Adipocyte (in vitro differentiated cells): ENCODE measurements at regions not wholly inside any gene's neighbourhood (a gene's known extent, or its start where the extent isn't known, plus 50 kb on each side); places are given as distances from the start of the nearest gene placed in this dataset.
"Not testable (repeated sequence)": the region's sequence is repeated elsewhere in the genome, so short reads cannot be mapped to it uniquely, and the experiment has no call there.

Experiments used
- DNase-seq: peaks from one replicate; pipeline ENCODE4 v3.0.0-alpha.2; 2015; ENCODE audit warnings: low read depth
- H3K27me3 ChIP-seq: replicated peaks from 2 replicates; pipeline ENCODE4 v1.7.0; 2013; ENCODE audit warnings: mild to moderate bottlenecking, low read length, moderate library complexity; ENCODE audit not compliant: control insufficient read depth, insufficient read depth
- H3K36me3 ChIP-seq: 2 replicates; pipeline ENCODE4 v1.7.0; 2013; ENCODE audit warnings: low read length, mild to moderate bottlenecking, moderate library complexity; ENCODE audit not compliant: control insufficient read depth, insufficient read depth, severe bottlenecking
- H3K4me1 ChIP-seq: 2 replicates; pipeline ENCODE4 v1.7.0; 2013; ENCODE audit warnings: mild to moderate bottlenecking, low read length, moderate library complexity; ENCODE audit not compliant: control insufficient read depth, insufficient read depth
- H3K4me3 ChIP-seq: 2 replicates; pipeline ENCODE4 v1.7.0; 2013; ENCODE audit warnings: mild to moderate bottlenecking, low read length, moderate library complexity
- H3K9ac ChIP-seq: 2 replicates; pipeline ENCODE4 v1.7.0; 2013; ENCODE audit warnings: mild to moderate bottlenecking, low read length, moderate library complexity
- H3K9me3 ChIP-seq: 2 replicates; pipeline ENCODE4 v1.7.0; 2013; ENCODE audit warnings: mild to moderate bottlenecking, low read length, moderate library complexity; ENCODE audit not compliant: control insufficient read depth

DNA sequence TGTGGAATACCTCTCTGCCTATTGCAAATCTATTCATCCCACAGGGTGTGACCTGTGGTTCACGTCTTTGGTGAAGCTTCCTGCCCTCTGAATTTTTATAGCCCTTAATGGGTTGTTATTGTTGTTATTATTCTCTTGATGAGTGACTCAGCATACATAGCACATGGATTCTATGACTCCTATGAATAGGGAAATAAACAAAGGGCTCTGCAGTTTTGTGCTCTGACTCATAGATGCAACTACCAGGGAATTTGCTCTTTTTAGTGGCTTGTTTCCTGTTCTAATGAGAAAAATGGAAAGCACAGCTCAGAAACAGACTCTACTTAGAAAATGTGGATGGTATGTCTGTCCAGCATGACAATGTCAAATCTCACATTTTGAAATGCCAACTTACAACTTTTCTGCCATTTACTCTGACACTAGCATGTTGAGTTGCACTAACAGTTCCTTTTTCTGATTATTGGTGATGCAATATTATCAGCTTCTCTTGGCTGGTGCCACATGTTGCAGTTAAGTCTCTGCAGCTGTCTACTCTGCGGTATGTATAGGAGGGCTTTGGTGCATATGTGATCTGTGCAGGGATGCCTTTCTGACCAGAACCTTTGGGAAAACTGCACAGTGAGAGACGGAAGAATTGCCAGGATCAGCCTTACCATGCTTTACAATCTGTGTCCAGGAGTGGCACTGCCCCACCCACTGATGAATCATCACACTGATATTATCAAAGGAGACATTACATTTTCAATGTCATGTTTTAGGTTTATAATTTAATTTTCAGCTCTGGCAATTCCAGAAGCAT is 996.4 kb upstream of the WWC1 start:
- DNase-seq: peak; percentile 86
- Histone ChIP-seq H3K9me3 (no peaks in the 10 kb centered on the region), H3K36me3 (no peaks in the 10 kb centered on the region), H3K9ac (no peak overlapping the region), H3K4me1 (peaks cover 28% of the 10 kb centered on the region), H3K4me3 (peak overlapping the region; percentile 46), H3K27me3 (no peaks in the 10 kb centered on the region)

DNA sequence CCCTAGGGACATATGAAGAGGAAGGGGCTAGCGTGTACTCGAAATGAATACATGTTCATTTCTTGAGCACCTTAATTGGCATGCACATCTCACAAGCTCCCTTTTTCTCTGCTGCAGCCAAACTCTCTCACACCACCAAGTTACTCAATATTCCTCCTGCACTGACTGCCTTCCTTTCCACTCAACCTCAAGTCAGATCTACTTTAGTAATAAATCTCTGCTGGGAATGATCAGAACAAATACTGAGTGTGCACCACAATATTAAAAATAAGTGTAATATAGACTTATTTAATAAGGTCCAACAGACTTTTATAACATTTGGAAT is 995.8 kb upstream of the WWC1 start:
- H3K9ac ChIP-seq: no peak overlapping the region
- H3K4me3 ChIP-seq: peak overlapping the region; percentile 46
- H3K36me3 ChIP-seq: no peaks in the 10 kb centered on the region
- no peaks in the 10 kb centered on the region for H3K27me3 ChIP-seq
- H3K4me1 ChIP-seq: peaks cover 28% of the 10 kb centered on the region
- no peaks in the 10 kb centered on the region for H3K9me3 ChIP-seq
- DNase-seq: peak; percentile 40

DNA sequence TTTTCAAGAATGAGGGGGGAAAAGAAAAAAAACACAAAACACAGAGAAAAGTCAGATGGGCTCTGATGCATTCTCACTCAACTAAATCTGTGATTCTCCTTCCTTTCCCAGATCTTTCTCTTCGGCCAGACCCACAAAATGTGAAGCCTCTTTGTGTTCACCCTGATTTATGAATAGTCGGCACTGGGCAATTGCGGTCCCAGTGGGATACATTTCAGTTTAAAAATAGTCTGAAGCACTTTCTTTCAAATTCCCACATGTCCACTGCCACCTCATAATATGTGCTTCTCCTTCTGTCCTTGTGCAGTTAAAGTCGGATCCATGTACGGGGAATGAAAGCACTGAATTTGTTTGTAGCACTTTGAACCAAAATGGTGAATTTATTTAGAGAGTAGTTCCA is 995.4 kb upstream of the WWC1 start:
- H3K9me3 ChIP-seq: no peaks in the 10 kb centered on the region
- no peaks in the 10 kb centered on the region for H3K36me3 ChIP-seq
- no peak overlapping the region for H3K9ac ChIP-seq
- no peaks in the 10 kb centered on the region for H3K27me3 ChIP-seq
- no peak overlapping the region for H3K4me3 ChIP-seq
- DNase-seq: no peak
- H3K4me1 ChIP-seq: peaks cover 28% of the 10 kb centered on the region

GRCh38 chr5:167296661-167297060 is 994.8 kb upstream of the WWC1 start:
- Histone ChIP-seq H3K4me3 (no peak overlapping the region), H3K9me3 (no peaks in the 10 kb centered on the region), H3K27me3 (no peaks in the 10 kb centered on the region), H3K4me1 (peaks cover 28% of the 10 kb centered on the region), H3K36me3 (no peaks in the 10 kb centered on the region), H3K9ac (no peak overlapping the region)
- DNase-seq: no peak

DNA sequence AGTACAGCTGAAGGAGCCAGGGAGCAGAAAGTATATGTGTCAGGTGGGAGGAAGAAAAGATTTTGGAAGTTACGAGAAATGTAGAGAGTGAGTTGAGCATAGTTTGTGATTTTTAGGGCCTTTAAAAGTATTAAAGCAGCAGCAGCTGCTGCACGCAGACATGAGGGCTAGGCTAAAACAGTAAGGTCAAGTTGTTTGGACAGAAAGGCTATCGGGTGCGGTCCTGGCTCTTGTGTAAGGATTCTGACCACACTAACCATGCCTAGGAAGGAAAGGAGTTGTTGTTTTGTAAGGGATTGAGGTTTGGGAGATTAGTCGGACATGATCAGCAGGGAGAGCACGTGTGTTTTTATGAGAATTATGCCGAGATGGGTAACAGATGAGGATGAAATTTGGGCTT is 991.6 kb upstream of the WWC1 start:
- peaks cover 23% of the 10 kb centered on the region for H3K4me1 ChIP-seq
- H3K9ac ChIP-seq, H3K4me3 ChIP-seq, DNase-seq, H3K27me3 ChIP-seq, H3K9me3 ChIP-seq, H3K36me3 ChIP-seq: not testable (repeated sequence)

DNA sequence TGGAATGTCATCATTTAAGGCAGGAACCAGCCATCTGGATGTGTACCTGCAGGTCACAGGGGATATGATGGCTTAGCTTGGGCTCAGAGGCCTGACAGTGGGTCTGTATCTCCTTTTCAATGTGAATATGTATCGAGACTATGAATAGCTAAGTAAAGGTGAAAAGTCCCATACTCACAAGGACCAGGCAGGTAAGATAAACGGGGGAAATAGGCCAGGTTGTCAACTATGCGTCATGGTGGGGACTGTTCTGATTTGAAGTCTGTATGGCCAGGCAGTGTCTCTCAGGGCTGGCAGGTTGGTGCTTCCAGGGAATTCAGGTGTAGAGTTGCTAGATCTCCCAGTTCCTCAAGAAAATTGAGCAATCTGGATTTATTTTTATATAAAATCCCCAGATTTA is 987.9 kb upstream of the WWC1 start:
- Histone ChIP-seq H3K4me3 (no peak overlapping the region), H3K4me1 (no peaks in the 10 kb centered on the region), H3K27me3 (peaks cover 27% of the 10 kb centered on the region), H3K9ac (no peak overlapping the region), H3K36me3 (no peaks in the 10 kb centered on the region), H3K9me3 (no peaks in the 10 kb centered on the region)
- no peak for DNase-seq

DNA sequence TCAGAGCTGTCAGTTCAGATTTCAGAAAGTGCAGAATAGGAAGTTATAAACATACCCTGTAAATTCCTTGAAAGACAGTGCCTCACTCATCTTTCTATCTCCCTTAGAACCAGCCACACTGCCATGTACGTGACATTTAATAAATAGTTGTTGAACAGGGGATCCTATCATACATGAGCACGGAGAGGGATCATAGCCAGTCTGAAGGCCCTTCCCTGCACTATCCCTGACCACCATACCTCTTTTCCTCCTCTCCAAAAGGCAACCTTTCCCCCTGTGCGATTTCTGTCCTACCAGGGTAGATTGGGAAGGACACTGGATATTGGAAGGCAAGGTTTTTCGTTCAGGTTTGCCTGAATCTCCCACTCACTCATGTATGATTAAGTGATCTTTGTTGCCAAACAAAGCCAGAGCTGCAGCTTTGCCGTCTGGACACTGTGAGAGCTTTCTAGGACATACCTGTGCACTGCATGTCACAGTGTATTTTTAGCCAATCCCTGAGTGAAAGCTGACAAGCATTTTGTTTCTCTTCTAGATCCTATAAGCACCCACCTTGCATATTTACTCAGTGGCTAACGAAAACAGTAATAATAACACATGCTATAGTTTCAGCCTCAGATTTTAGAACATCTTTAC is 986.5 kb upstream of the WWC1 start:
- Histone ChIP-seq H3K4me3 (no peak overlapping the region), H3K36me3 (no peaks in the 10 kb centered on the region), H3K9me3 (no peaks in the 10 kb centered on the region), H3K27me3 (peaks cover 29% of the 10 kb centered on the region), H3K9ac (no peak overlapping the region), H3K4me1 (no peaks in the 10 kb centered on the region)
- no peak for DNase-seq

DNA sequence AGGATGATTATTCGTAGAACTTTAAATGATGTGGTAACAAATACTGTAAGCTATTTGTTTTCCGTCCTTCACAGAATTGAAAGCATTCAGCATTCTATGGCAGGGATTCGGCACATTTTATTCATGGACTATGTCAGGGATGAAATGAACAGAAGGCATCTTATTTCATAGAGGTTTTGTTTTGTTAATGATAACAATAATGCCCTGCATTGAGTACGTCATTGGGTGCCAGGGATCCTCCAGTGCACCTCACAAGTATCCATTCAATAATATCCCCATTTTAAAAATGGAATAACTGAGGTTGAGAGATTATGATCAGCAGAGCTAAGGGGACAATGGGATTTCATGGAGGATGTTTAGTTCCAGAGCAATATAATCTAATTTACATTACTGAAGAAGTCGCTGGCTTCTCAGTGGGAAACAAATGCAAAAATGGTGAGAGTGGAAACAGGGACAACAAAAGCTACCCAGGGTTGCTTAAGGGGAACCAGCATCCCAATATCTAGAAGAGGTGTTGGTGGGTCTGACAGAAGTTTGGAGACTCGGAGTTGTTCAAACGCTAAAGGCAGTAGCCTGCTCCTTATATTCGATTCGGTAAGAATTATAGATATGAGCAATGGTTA is 985.7 kb upstream of the WWC1 start:
- no peak overlapping the region for H3K4me3 ChIP-seq
- no peaks in the 10 kb centered on the region for H3K9me3 ChIP-seq
- peaks cover 29% of the 10 kb centered on the region for H3K27me3 ChIP-seq

GRCh38 chr5:167307042-167307441 is 984.4 kb upstream of the WWC1 start:
- H3K9ac ChIP-seq: no peak overlapping the region
- no peaks in the 10 kb centered on the region for H3K9me3 ChIP-seq
- H3K27me3 ChIP-seq: peaks cover 29% of the 10 kb centered on the region
- H3K36me3 ChIP-seq: no peaks in the 10 kb centered on the region
- no peaks in the 10 kb centered on the region for H3K4me1 ChIP-seq
- no peak for DNase-seq
- H3K4me3 ChIP-seq: no peak overlapping the region

More for the DNA sequence above, 985.7 kb upstream of the WWC1 start:
- DNase-seq: no peak
- no peak overlapping the region for H3K9ac ChIP-seq
- H3K4me1 ChIP-seq: no peaks in the 10 kb centered on the region
- H3K36me3 ChIP-seq: no peaks in the 10 kb centered on the region

DNA sequence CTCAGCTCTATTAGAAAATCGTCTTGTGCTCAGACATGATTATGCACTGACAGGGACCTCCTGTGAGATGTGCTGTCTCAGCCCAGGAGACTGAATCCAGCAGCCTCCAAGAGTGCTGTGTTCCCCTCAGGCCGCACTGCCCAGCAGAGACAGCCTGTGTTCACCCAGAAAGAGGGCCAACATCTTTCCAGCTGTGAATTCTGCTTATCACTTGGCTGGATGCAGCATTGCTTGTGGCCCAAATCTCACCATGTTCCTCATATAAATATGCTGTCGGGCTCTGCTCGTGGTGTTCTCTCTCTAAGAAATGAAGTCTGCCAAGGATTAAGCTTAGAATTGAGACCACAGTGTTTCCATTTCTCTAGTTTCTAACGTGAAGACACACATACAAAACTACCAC is 983.0 kb upstream of the WWC1 start:
- no peaks in the 10 kb centered on the region for H3K36me3 ChIP-seq
- no peak overlapping the region for H3K4me3 ChIP-seq
- no peak overlapping the region for H3K9ac ChIP-seq
- no peaks in the 10 kb centered on the region for H3K9me3 ChIP-seq
- peaks cover 29% of the 10 kb centered on the region for H3K27me3 ChIP-seq
- DNase-seq: no peak
- no peaks in the 10 kb centered on the region for H3K4me1 ChIP-seq

DNA sequence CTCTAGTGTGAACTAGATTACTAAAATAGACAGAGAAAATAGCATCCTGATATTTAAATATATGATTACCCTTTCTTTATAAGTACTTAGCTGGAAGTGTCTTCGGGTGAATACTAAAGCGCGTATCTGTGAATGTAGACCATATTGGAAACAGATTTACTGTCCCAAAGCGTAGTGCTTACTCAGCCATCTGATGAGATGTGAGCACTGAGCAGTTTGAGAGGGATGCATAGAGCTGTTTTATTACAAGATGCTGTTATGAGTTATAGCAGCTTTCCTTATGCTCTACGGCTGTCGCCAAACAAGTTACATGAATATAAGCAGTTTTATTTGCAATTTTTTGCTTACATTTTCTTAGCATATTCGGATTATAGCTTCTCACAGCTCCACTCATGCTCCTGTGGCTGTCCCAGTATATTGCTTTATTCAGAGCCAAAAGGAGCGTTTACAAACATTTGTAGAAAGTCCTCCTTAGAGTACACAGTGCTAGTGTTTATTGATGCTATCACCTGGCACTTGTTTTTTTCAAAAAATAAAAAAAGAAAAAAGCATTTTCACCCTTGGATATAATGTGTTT is 981.4 kb upstream of the WWC1 start:
- Histone ChIP-seq H3K4me1 (no peaks in the 10 kb centered on the region), H3K9me3 (no peaks in the 10 kb centered on the region), H3K36me3 (no peaks in the 10 kb centered on the region), H3K4me3 (no peak overlapping the region), H3K27me3 (peaks cover 22% of the 10 kb centered on the region), H3K9ac (no peak overlapping the region)
- DNase-seq: no peak
